HG02759 (cell line): ENCODE measurements at regions not wholly inside any gene's neighbourhood (a gene's known extent, or its start where the extent isn't known, plus 50 kb on each side); places are given as distances from the start of the nearest gene placed in this dataset.
A peak's percentile ranks its signal among the peaks of the same experiment; 100 is the strongest.
"Not testable (repeated sequence)": the region's sequence is repeated elsewhere in the genome, so short reads cannot be mapped to it uniquely, and the experiment has no call there.

Experiments used
- ATAC-seq: cut with Tn5 transposase; IDR thresholded peaks from one replicate; pipeline ENCODE4 v1.9.1; 2021; ENCODE audit warnings: mild to moderate bottlenecking, moderate library complexity; ENCODE audit not compliant: unreplicated experiment

GRCh38 chr2:64277101-64277849, 133.1 kb upstream of the PELI1 start:
- ATAC-seq, result no peak

- not testable (repeated sequence) for ATAC-seq
Observed at GRCh38 chr2:64280812-64281211, 136.6 kb upstream of the PELI1 start.

- peak; percentile 23 for ATAC-seq
Observed at GRCh38 chr2:64283006-64283570, 138.9 kb upstream of the PELI1 start.

- ATAC-seq, result peak; percentile 96
Observed at GRCh38 chr2:64283641-64284361, 139.6 kb upstream of the PELI1 start.

GRCh38 chr2:64284751-64285150, 140.5 kb upstream of the PELI1 start:
- ATAC-seq, result no peak

GRCh38 chr2:64287202-64287740, 143.1 kb upstream of the PELI1 start:
- no peak for ATAC-seq

GRCh38 chr2:64288321-64289193, 144.3 kb upstream of the PELI1 start:
- ATAC-seq, result no peak

- ATAC-seq, result no peak
Observed at GRCh38 chr2:64289251-64289650, 145.0 kb upstream of the PELI1 start.

GRCh38 chr2:64289737-64290136, 145.5 kb upstream of the PELI1 start:
- ATAC-seq, result no peak

GRCh38 chr2:64291181-64291580, 147.0 kb upstream of the PELI1 start:
- no peak for ATAC-seq

GRCh38 chr2:64295326-64296139, 151.3 kb upstream of the PELI1 start:
- ATAC-seq, result peak; percentile 90

- no peak for ATAC-seq
Observed at GRCh38 chr2:64296140-64296480, 151.9 kb upstream of the PELI1 start.

GRCh38 chr2:64296695-64297346, 152.6 kb upstream of the PELI1 start:
- no peak for ATAC-seq

- ATAC-seq, result no peak
Observed at GRCh38 chr2:64298161-64298560, 153.9 kb upstream of the PELI1 start.

- no peak for ATAC-seq
Observed at GRCh38 chr2:64300066-64300465, 153.9 kb upstream of the LGALSL start.

GRCh38 chr2:64303250-64303649, 150.7 kb upstream of the LGALSL start:
- ATAC-seq, result no peak

GRCh38 chr2:64307421-64307820, 146.5 kb upstream of the LGALSL start:
- no peak for ATAC-seq

- no peak for ATAC-seq
Observed at GRCh38 chr2:64311191-64311910, 142.6 kb upstream of the LGALSL start.
